NOMO-1 treated with dmso at 0.1 percent for 144 hours (cell line): ENCODE measurements at regions not wholly inside any gene's neighbourhood (a gene's known extent, or its start where the extent isn't known, plus 50 kb on each side); places are given as distances from the start of the nearest gene placed in this dataset.
"Not testable (repeated sequence)": the region's sequence is repeated elsewhere in the genome, so short reads cannot be mapped to it uniquely, and the experiment has no call there.

Source experiments
- DNase-seq: peaks from one replicate; lab custom pipeline; 2025; ENCODE audit not compliant: unreplicated experiment; lab: John Stamatoyannopoulos, UW

- no peak for DNase-seq
Measured at GRCh38 chr12:61934564-61934963, 325.6 kb upstream of the USP15 start.

GRCh38 chr12:61939977-61940376 is 320.2 kb upstream of the USP15 start:
- DNase-seq, result no peak

GRCh38 chr12:61956545-61956944 is 303.7 kb upstream of the USP15 start:
- no peak for DNase-seq

- DNase-seq, result no peak
Measured at GRCh38 chr12:61974461-61974860, 285.7 kb upstream of the USP15 start.

GRCh38 chr12:61985830-61986229 is 274.4 kb upstream of the USP15 start:
- no peak for DNase-seq

GRCh38 chr12:61987173-61987572 is 273.0 kb upstream of the USP15 start:
- no peak for DNase-seq

- DNase-seq, result peak; percentile 43
Measured at GRCh38 chr12:61991661-61992060, 268.5 kb upstream of the USP15 start.

GRCh38 chr12:61993734-61994345 is 266.4 kb upstream of the USP15 start:
- peak; percentile 49 for DNase-seq

- DNase-seq, result no peak
Measured at GRCh38 chr12:61996717-61997116, 263.5 kb upstream of the USP15 start.

- DNase-seq, result no peak
Measured at GRCh38 chr12:61998791-61999190, 261.4 kb upstream of the USP15 start.

- DNase-seq, result no peak
Measured at GRCh38 chr12:61999311-61999710, 260.9 kb upstream of the USP15 start.

- DNase-seq, result no peak
Measured at GRCh38 chr12:62001424-62001823, 258.8 kb upstream of the USP15 start.

- no peak for DNase-seq
Measured at GRCh38 chr12:62003226-62003625, 257.0 kb upstream of the USP15 start.

GRCh38 chr12:62003701-62004100 is 256.5 kb upstream of the USP15 start:
- DNase-seq, result no peak

- no peak for DNase-seq
Measured at GRCh38 chr12:62005615-62006014, 254.6 kb upstream of the USP15 start.

GRCh38 chr12:62006076-62006732 is 254.0 kb upstream of the USP15 start:
- no peak for DNase-seq

GRCh38 chr12:62008703-62009102 is 251.5 kb upstream of the USP15 start:
- DNase-seq, result no peak

GRCh38 chr12:62009445-62009844 is 250.8 kb upstream of the USP15 start:
- no peak for DNase-seq

- not testable (repeated sequence) for DNase-seq
Measured at GRCh38 chr12:62010331-62010906, 249.8 kb upstream of the USP15 start.

GRCh38 chr12:62010973-62011372 is 249.2 kb upstream of the USP15 start:
- not testable (repeated sequence) for DNase-seq

GRCh38 chr12:62014330-62014729 is 245.9 kb upstream of the USP15 start:
- DNase-seq, result no peak

- no peak for DNase-seq
Measured at GRCh38 chr12:62016021-62016420, 244.2 kb upstream of the USP15 start.

GRCh38 chr12:62021808-62022207 is 238.4 kb upstream of the USP15 start:
- no peak for DNase-seq
